LHCN-M2 (cell line): ENCODE measurements at regions not wholly inside any gene's neighbourhood (a gene's known extent, or its start where the extent isn't known, plus 50 kb on each side); places are given as distances from the start of the nearest gene placed in this dataset.
"Not testable (repeated sequence)": the region's sequence is repeated elsewhere in the genome, so short reads cannot be mapped to it uniquely, and the experiment has no call there.

Source experiments
- DNase-seq: peaks from one replicate; pipeline ENCODE4 v3.0.0-alpha.2; 2012; ENCODE audit warnings: low read depth

GRCh38 chr1:121569428-121569827 is 384.7 kb downstream of the SRGAP2C start:
- DNase-seq: no peak

DNA sequence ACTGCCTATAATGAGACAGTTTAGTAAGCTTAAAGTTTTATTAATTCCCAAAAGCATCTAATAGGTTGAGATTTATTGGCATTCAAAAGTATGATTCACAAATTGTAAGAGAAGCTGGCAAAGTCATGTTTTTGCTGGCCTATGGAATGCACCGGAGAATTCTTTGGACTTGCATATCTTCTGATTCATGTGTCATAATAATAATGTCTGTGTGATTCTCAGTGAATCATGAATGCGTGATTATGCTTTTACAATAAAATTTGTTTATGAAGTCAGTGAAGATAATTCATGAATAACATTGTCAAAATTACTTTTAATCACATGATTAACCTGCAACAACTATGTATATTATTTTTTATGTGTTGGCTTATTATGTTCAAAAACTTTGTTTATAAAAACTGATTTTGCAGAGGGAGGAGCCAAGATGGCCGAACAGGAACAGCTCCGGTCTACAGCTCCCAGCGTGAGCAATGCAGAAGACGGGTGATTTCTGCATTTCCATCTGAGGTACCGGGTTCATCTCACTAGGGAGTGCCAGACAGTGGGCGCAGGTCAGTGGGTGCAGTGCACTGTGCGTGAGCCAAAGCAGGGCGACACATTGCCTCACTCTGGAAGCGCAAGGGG is 389.2 kb downstream of the SRGAP2C start:
- DNase-seq: peak; percentile 83

DNA sequence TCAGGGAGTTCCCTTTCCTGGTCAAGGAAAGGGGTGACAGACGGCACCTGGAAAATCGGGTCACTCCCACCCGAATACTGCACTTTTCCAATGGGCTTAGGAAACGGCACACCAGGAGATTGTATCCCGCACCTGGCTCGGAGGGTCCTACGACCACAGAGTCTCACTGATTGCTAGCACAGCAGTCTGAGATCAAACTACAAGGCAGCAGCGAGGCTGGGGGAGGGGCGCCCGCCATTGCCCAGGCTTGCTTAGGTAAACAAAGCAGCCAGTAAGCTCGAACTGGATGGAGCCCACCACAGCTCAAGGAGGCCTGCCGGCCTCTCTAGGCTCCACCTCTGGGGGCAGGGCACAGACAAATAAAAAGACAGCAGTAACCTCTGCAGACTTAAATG is 389.7 kb downstream of the SRGAP2C start:
- not testable (repeated sequence) for DNase-seq

- DNase-seq: not testable (repeated sequence)
These were observed 398.1 kb downstream of the SRGAP2C start for GRCh38 chr1:121582898-121583297.

DNA sequence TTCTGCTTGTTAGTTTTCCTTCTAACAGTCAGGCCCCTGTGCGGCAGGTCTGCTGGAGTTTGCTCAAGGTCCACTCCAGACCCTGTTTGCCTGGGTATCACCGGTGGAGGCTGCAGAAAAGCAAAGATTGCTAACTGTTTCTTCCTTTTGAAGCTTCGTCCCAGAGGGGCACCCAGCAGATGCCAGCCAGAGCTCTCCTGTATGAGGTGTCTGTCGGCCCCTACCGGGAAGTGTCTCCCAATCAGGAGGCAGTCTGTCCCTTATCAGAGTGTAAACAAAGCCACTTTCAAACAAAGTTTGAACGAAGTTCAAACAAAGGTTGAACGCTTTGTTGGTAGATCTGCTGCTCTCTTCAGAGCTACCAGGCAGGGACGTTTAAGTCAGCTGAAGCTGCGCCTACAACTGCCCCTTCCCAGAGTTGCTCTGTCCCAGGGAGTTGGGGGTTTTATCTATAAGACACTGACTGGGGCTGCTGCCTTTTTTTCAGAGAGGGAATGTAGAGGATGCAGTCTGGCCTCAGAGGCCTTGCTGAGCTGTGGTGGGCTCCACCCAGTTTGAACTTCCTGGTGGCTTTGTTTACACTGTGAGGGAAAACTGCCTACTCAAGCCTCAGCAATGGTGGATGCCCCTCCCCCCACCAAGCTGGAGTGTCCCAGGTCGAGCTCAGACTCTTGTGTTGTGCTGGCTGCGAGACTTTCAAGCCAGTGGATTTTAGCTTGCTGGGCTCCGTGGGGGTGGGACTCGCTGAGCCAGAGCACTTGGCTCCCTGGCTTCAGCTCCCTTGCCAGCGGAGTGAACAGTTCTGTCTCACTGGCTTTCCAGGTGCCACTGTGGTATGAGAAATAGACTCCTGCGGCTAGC is 401.8 kb downstream of the SRGAP2C start:
- DNase-seq: no peak

DNA sequence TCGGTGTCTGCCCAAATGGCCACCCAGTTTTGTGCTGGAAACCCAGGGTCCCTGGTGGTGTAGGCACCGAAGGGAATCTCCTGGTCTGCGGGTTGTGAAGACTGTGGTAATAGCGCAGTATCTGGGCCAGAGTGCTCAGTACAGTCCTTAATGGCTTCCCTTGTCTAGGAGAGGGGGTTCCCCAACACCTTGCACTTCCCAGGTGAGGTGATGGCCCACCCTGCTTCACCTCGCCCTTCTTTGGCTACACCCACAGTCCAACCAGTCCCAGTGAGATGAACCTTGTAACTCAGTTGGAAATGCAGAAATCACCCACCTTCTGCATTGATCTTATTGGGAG is 402.4 kb downstream of the SRGAP2C start:
- no peak for DNase-seq

- peak; percentile 72 for DNase-seq
These were observed 403.0 kb downstream of the SRGAP2C start for GRCh38 chr1:121587777-121588176.

DNA sequence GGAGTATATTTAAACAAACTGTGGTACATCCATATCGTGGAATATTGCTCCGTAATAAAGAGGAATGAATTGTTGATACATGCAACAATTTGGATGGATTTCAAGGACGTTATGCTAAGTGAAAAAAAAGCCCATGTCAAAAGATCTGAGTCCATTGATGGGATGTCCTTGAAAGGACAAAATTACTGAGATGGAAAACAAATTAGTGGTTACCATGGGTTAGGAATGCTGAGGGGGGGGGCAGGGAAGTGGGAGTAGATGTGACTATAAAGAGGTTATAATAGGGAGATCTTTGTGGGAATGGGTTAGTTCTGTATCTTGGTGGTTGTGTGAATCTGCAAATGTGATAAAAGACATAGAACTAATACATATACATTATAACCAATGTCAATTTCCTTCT is 409.3 kb downstream of the SRGAP2C start:
- no peak for DNase-seq

GRCh38 chr1:121595089-121595488 is 410.3 kb downstream of the SRGAP2C start:
- no peak for DNase-seq

DNA sequence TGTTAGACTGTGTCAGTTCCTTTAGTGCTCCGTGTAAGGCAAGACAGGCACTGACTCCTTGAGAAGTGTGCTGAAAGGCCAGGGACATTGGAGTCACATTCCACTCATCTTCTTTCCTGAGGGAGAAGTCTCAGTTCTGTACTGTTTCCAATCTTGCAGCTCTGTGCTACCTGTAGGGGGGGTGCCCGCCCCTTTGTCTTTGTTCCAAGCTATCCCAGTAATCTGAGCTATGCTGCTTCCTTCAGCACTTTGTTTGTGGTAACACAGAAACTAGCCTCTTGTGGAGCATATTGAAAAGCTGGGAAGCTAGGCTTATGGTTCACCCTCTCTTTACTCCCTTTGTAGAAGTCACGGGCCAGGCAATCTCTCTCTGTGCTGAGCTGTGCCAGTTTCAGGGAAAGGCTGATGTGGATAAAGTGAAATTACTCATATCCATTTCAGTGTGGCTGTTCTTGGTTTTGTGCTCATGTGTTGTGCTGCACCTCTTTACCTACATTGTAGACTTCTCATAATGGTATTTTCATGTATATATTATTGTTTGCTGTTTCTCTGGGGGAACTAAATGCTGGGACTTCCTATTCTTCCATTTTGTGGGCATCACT is 420.2 kb downstream of the SRGAP2C start:
- not testable (repeated sequence) for DNase-seq

DNA sequence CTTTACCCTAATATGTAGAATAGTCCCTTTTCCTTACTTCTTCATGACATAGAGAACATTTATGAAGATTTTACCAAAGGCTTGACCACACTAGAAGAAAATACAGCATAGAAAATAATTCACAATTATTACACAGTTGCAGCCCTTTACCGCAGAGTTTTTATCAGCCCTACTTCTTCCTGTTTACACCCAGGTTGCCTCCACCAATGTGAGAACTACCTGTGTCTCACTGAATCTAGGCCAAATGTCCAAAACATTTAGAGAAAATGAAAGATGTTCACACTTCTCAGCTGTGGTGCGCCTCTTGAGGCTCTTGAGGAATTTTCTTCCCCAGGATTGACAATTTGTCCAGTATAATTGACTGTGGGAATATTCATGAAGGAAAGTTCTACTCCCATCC is 422.7 kb downstream of the SRGAP2C start:
- DNase-seq: not testable (repeated sequence)
